Mesothelial cell of epicardium (in vitro differentiated cells): ENCODE measurements at regions not wholly inside any gene's neighbourhood (a gene's known extent, or its start where the extent isn't known, plus 50 kb on each side); places are given as distances from the start of the nearest gene placed in this dataset.

Experiments
- DNase-seq, 2 experiments: peaks; one replicate each; pipeline ENCODE4 v3.0.0; 2021; ENCODE audit warnings: low spot score in 2 of 2; ENCODE audit not compliant: unreplicated experiment in 2 of 2
- H3K27ac Mint-ChIP-seq: 2 replicates; pipeline ENCODE4 v1.8.0; 2021; ENCODE audit warnings: mixed read lengths
- H3K27me3 Mint-ChIP-seq: 2 replicates; pipeline ENCODE4 v1.8.0; 2021; ENCODE audit warnings: low read depth, mixed read lengths
- H3K36me3 Mint-ChIP-seq: 2 replicates; pipeline ENCODE4 v1.8.0; 2021; ENCODE audit warnings: mixed read lengths
- H3K4me1 Mint-ChIP-seq: 2 replicates; pipeline ENCODE4 v1.8.0; 2021; ENCODE audit warnings: mixed read lengths
- H3K4me3 Mint-ChIP-seq: 2 replicates; pipeline ENCODE4 v1.8.0; 2021; ENCODE audit warnings: mild to moderate bottlenecking, moderate library complexity, mixed read lengths
- H3K9me3 Mint-ChIP-seq: 2 replicates; pipeline ENCODE4 v1.8.0; 2021; ENCODE audit warnings: mixed read lengths
- CTCF ChIP-seq: fragments of 200-600 bp; sonication (generic); IDR thresholded peaks from one replicate; pipeline ENCODE4 v1.5.0; 2021; ENCODE audit warnings: antibody characterized with exemption; ENCODE audit not compliant: unreplicated experiment

DNA sequence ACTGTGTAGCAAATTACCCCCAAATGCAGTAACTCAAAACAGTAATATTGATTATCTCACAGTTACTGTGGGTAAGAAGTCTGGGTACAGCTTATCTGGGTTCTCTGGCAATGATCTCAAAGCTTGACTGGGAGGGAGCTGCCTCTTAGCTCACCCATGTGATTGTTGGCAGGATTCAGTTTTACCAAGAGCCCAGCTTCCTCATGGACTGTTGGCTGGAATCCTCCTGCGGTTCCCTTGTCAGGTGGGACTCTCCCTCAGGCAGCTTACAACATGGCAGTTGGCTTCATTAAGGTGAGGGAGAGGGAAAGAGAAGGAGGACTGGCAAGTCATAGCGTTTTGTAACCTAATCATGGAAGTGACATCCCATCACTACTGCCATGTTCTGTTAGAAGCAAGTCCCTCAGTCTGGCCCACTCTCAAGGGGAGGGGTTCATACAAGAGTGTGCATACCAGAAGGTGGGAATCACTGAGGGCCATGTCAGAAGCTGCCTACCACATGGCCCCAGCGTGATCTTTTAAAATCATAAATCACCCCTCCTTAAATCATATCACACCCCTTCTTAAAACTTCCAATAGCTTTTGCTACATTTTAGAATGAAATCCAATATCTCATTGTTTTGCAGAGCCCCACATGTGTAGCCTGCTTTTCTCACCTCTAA lies 108.1 kb downstream of the OLFM4 start:
- Mint-ChIP-seq H3K9me3 (no peaks in the 10 kb centered on the region), H3K4me1 (peaks cover 8% of the 10 kb centered on the region), H3K27ac (no peak overlapping the region), H3K27me3 (no peaks in the 10 kb centered on the region), H3K36me3 (no peaks in the 10 kb centered on the region), H3K4me3 (no peak overlapping the region)
- no peak for DNase-seq
- TF ChIP-seq CTCF = no peak

GRCh38 chr13:53137779-53138178 lies 109.2 kb downstream of the OLFM4 start:
- no peaks in the 10 kb centered on the region for H3K9me3 Mint-ChIP-seq
- no peaks in the 10 kb centered on the region for H3K27me3 Mint-ChIP-seq
- no peak for TF ChIP-seq CTCF
- H3K36me3 Mint-ChIP-seq = no peaks in the 10 kb centered on the region
- no peak overlapping the region for H3K4me3 Mint-ChIP-seq
- peak overlapping the region; percentile 63 for H3K27ac Mint-ChIP-seq
- DNase-seq = no peak
- H3K4me1 Mint-ChIP-seq = peaks cover 2% of the 10 kb centered on the region

DNA sequence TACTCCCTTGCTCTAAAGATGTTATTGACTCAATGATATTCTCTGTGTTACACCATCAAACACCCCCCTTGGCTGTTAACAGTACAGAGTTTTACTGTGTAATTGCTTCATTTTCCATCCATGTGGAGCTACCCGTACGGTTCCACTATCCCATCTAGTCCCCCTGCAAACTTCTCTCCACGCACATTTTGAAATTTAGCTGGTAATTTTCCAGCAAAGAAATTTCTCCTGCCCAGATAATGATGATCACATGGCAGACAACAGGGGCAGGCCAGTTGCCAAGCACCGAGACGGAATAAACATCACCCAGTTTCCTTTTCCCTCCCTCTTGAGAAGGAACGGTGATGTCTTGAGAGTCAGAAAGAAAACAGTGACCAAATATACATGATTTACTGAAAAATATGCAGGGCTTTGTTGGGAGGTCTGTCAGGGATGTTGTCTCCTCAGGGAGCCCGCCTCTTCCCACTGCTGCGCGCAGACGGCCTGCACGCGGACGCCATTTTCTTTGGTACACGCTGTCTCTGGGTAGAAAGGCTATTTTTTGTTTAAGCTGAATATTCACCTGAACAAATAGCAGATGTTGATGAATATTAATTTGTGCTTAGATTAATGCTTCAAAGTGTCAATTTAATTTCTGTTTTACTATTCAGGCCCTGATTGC lies 109.9 kb downstream of the OLFM4 start:
- Mint-ChIP-seq H3K36me3 (no peaks in the 10 kb centered on the region), H3K4me3 (no peak overlapping the region), H3K9me3 (no peaks in the 10 kb centered on the region), H3K27ac (peak overlapping the region; percentile 63), H3K4me1 (no peaks in the 10 kb centered on the region), H3K27me3 (no peaks in the 10 kb centered on the region)
- no peak for TF ChIP-seq CTCF
- no peak for DNase-seq

GRCh38 chr13:53141336-53141735 lies 112.7 kb downstream of the OLFM4 start:
- Mint-ChIP-seq H3K4me3 (no peak overlapping the region), H3K9me3 (no peaks in the 10 kb centered on the region), H3K27ac (no peak overlapping the region), H3K4me1 (peaks cover 5% of the 10 kb centered on the region), H3K36me3 (no peaks in the 10 kb centered on the region), H3K27me3 (no peaks in the 10 kb centered on the region)
- DNase-seq = no peak
- TF ChIP-seq CTCF = no peak

- no peak for TF ChIP-seq CTCF
- H3K9me3 Mint-ChIP-seq = no peaks in the 10 kb centered on the region
- DNase-seq = no peak
- H3K4me3 Mint-ChIP-seq = no peak overlapping the region
- peaks cover 4% of the 10 kb centered on the region for H3K27me3 Mint-ChIP-seq
- peaks cover 5% of the 10 kb centered on the region for H3K4me1 Mint-ChIP-seq
- no peaks in the 10 kb centered on the region for H3K36me3 Mint-ChIP-seq
- H3K27ac Mint-ChIP-seq = no peak overlapping the region
Observed at GRCh38 chr13:53142306-53142705, 113.7 kb downstream of the OLFM4 start.
